ENCODE measurements at regions not wholly inside any gene's neighbourhood (a gene's known extent, or its start where the extent isn't known, plus 50 kb on each side); places are given as distances from the start of the nearest gene placed in this dataset.

DNA sequence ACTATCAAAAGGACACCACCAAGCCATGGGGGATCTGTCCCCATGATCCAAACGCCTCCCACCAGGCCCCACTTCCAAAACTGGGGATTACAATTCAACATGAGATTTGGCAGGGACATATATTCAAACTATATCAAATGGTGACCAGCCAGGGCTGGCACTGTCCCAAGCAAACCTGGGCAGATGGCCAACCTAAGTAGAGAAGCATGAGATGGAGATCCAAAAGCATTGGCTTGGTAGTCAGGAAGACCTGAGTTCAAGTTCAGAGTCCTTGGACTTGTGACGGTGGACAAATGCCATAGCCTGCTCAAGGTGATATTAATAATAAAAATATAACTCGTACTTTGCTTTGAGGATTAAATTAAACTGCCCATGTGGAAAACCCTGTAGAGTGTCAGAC, 79.2 kb upstream of the HS3ST1 start:
- no peaks in the 10 kb centered on the region for H3K27me3 ChIP-seq

DNA sequence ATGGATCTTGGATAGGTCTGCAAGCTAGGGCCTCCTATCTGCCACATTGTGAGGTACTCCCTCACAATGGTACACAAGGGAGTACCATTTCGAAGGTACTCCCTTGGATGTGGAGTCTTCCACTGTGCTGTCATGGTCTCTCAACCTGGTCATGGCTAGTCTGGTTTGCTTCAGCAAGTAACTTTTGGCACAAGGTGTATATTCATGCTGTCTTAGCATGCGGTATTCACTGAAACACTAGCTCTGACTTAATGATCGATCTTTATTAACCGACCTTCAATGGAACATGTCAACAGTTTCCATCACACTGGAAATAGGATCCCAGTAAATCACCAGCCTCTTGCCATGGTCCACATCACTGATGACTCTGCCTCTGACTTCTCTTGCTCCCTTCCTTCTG, 77.5 kb upstream of the HS3ST1 start:
- Histone ChIP-seq H3K9me3 (no peaks in the 10 kb centered on the region), H3K36me3 (no peaks in the 10 kb centered on the region), H3K27me3 (no peaks in the 10 kb centered on the region), H3K27ac (no peak overlapping the region), H3K4me3 (no peak overlapping the region), H3K4me1 (no peaks in the 10 kb centered on the region)
- DNase-seq (no peak), ATAC-seq (ENCODE audit: low FRiP score in 2 of 2) (no peak)
- 93 to 96% methylated on average over 4 of the region's 4 CpGs for WGBS, 2 donors
- no peak for TF ChIP-seq POLR2AphosphoS5 (IDR thresholded peaks at IDR 0.05)
- no peak for TF ChIP-seq CTCF (IDR thresholded peaks at IDR 0.05)
- TF ChIP-seq EP300 (IDR thresholded peaks at IDR 0.05) = no peak
- TF ChIP-seq POLR2A (IDR thresholded peaks at IDR 0.05) = no peak

More for the DNA sequence above, 79.2 kb upstream of the HS3ST1 start:
- Histone ChIP-seq H3K4me3 (no peak overlapping the region), H3K4me1 (no peaks in the 10 kb centered on the region), H3K27ac (no peak overlapping the region), H3K9me3 (no peaks in the 10 kb centered on the region), H3K36me3 (no peaks in the 10 kb centered on the region)
- ATAC-seq (ENCODE audit: low FRiP score in 2 of 2) = no peak
- TF ChIP-seq EP300 (IDR thresholded peaks at IDR 0.05) (no peak), CTCF (IDR thresholded peaks at IDR 0.05) (no peak), POLR2A (IDR thresholded peaks at IDR 0.05) (no peak), POLR2AphosphoS5 (IDR thresholded peaks at IDR 0.05) (no peak)
- no peak for DNase-seq
- WGBS, 2 donors = 58 to 64% methylated on average over 3 of the region's 3 CpGs

DNA sequence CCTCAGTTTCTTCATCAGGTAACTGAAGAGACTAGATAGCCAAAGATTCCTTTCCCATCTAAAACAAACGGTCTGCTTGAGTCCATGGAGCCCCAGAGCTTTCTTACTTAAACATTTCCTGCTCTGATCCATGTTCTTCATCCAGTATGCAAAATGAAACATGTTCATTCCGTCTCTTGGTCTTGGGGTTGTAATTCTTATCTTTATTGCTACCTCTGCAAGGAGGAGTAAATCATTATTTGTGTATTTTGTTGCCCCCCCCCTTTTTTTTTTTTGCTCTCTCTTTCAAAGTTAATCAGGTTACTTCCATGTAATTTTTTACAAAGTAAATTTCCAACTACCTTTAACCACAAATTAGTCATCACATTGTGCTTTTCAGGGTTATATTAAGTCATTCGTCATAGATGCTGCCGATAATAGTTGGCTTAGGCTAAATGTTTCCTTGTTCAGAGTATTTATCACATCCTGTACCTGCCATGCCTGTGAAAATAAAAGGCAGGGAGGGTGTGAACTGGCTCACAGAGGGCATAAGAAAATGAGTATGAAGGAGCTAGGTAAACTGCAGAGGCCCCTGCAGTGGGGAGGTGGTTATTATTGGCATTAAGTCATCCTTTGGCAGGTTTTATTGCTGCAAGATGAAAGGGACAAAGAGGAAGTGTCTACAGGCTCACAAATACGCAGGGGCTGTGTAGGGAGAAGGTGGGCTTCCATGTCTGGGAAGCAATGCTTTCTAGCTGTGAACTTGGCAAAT, 76.7 kb upstream of the HS3ST1 start:
- Histone ChIP-seq H3K27me3 (no peaks in the 10 kb centered on the region), H3K36me3 (no peaks in the 10 kb centered on the region), H3K4me1 (no peaks in the 10 kb centered on the region), H3K9me3 (no peaks in the 10 kb centered on the region), H3K4me3 (no peak overlapping the region), H3K27ac (no peak overlapping the region)
- no peak for DNase-seq
- TF ChIP-seq CTCF (IDR thresholded peaks at IDR 0.05) (no peak), POLR2AphosphoS5 (IDR thresholded peaks at IDR 0.05) (no peak), POLR2A (IDR thresholded peaks at IDR 0.05) (no peak), EP300 (IDR thresholded peaks at IDR 0.05) (no peak)
- no peak for ATAC-seq (ENCODE audit: low FRiP score in 2 of 2)
- WGBS, 2 donors = 62 to 69% methylated on average over 5 of the region's 5 CpGs

- DNase-seq (no peak), ATAC-seq (ENCODE audit: low FRiP score in 2 of 2) (no peak)
- WGBS, 2 donors = 70 to 78% methylated on average over 2 to 3 of the region's 3 CpGs
- Histone ChIP-seq H3K4me3 (no peak overlapping the region), H3K36me3 (no peaks in the 10 kb centered on the region), H3K27ac (no peak overlapping the region), H3K4me1 (no peaks in the 10 kb centered on the region), H3K9me3 (peaks cover 0 to under 1% (median 0%) of the 10 kb centered on the region in 4 donors), H3K27me3 (no peaks in the 10 kb centered on the region)
- TF ChIP-seq POLR2AphosphoS5 (IDR thresholded peaks at IDR 0.05) = peak in 1 of 2 donors; percentile 35
- no peak for TF ChIP-seq POLR2A (IDR thresholded peaks at IDR 0.05)
These were observed 74.5 kb upstream of the HS3ST1 start for GRCh38 chr4:11503166-11503565.

GRCh38 chr4:11497972-11498371, 69.3 kb upstream of the HS3ST1 start:
- WGBS, 2 donors = 97 to 98% methylated on average over 3 of the region's 3 CpGs
- no peak overlapping the region for H3K27ac ChIP-seq
- ATAC-seq (ENCODE audit: low FRiP score in 2 of 2) (no peak), DNase-seq (no peak)
- peaks cover 0 to 10% (median 3%) of the 10 kb centered on the region in 4 donors for H3K9me3 ChIP-seq
- H3K4me3 ChIP-seq = no peak overlapping the region
- H3K36me3 ChIP-seq = no peaks in the 10 kb centered on the region
- TF ChIP-seq POLR2A (IDR thresholded peaks at IDR 0.05) (no peak), POLR2AphosphoS5 (IDR thresholded peaks at IDR 0.05) (no peak), EP300 (IDR thresholded peaks at IDR 0.05) (no peak), CTCF (IDR thresholded peaks at IDR 0.05) (no peak)
- H3K27me3 ChIP-seq = no peaks in the 10 kb centered on the region
- H3K4me1 ChIP-seq = no peaks in the 10 kb centered on the region
